Left lung (tissue), 4 donors: ENCODE measurements at regions not wholly inside any gene's neighbourhood (a gene's known extent, or its start where the extent isn't known, plus 50 kb on each side); places are given as distances from the start of the nearest gene placed in this dataset.

ENCODE experiments used
- ATAC-seq: fragments of 200-7000 bp; cut with Tn5 transposase; one replicate; pipeline ENCODE4 v1.9.1; 2020; ENCODE audit warnings: moderate library complexity
- DNase-seq, 4 donors: peaks; one replicate each; pipeline ENCODE4 v3.0.0-alpha.2; 2013 to 2020
- H3K27ac ChIP-seq, 2 donors: fragments of 200-600 bp; sonication (generic) in 1 of 2; one replicate each; pipeline versions ENCODE4 v1.5.0 to v1.8.0; 2020 to 2021
- H3K27me3 ChIP-seq, 2 donors: fragments of 200-600 bp; sonication (generic) in 1 of 2; one replicate each; pipeline versions ENCODE4 v1.5.0 to v1.8.0; 2020 to 2021
- H3K36me3 ChIP-seq, 2 donors: fragments of 200-600 bp; sonication (generic) in 1 of 2; one replicate each; pipeline versions ENCODE4 v1.5.0 to v1.8.0; 2020 to 2021
- H3K4me1 ChIP-seq, 2 donors: fragments of 200-600 bp; one replicate each; pipeline ENCODE4 v1.8.0; 2021
- H3K4me3 ChIP-seq, 2 donors: fragments of 200-600 bp; sonication (generic) in 1 of 2; one replicate each; pipeline versions ENCODE4 v1.5.0 to v1.8.0; 2020 to 2021; ENCODE audit warnings: mild to moderate bottlenecking in 1 of 2
- H3K9me3 ChIP-seq, 2 donors: fragments of 200-600 bp; sonication (generic) in 1 of 2; one replicate each; pipeline versions ENCODE4 v1.5.0 to v1.8.0; 2020 to 2021
- intact Hi-C, 2 donors: fragments of 100-400 bp; cut with DNase I; formaldehyde crosslinking; loops; one replicate each; pipeline versions ENCODE4 v1.11.2 to v1.14.2; 2022
- TF ChIP-seq, protein P1 (sequence below), 2 donors: fragments of 200-600 bp; sonication (generic) in 1 of 2; IDR thresholded peaks; one replicate each; pipeline versions ENCODE4 v1.5.0 to v1.8.0; 2021; ENCODE audit warnings: antibody characterized with exemption in 2 of 2
- donor health status: DM: no; HTN: yes; CAD: no.
- donor health status: DM: no; HTN: no; CAD: no.

DNA sequence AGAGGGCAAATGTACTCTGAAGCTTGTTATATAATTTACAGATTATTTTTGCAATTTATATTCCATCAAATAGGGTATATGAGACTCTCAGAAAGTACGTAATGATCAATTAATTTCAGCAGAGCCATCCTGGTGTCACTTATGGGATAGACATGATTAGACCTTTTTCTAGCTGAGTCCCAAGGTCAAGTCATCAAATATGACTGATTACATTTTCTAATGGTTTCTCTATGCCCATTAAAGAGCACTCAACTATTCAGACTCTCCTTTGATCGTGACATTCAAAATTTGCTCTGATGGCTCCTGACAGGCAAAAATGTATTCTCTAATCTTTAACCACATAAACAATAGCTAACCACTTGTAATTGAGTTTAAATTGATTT lies 469.2 kb downstream of the COG6 start:
- ATAC-seq = no peak
- H3K27me3 ChIP-seq = no peaks in the 10 kb centered on the region
- DNase-seq = no peak
- no peaks in the 10 kb centered on the region for H3K36me3 ChIP-seq
- H3K4me1 ChIP-seq = no peaks in the 10 kb centered on the region
- H3K4me3 ChIP-seq = no peak overlapping the region
- TF ChIP-seq, protein P1, sequence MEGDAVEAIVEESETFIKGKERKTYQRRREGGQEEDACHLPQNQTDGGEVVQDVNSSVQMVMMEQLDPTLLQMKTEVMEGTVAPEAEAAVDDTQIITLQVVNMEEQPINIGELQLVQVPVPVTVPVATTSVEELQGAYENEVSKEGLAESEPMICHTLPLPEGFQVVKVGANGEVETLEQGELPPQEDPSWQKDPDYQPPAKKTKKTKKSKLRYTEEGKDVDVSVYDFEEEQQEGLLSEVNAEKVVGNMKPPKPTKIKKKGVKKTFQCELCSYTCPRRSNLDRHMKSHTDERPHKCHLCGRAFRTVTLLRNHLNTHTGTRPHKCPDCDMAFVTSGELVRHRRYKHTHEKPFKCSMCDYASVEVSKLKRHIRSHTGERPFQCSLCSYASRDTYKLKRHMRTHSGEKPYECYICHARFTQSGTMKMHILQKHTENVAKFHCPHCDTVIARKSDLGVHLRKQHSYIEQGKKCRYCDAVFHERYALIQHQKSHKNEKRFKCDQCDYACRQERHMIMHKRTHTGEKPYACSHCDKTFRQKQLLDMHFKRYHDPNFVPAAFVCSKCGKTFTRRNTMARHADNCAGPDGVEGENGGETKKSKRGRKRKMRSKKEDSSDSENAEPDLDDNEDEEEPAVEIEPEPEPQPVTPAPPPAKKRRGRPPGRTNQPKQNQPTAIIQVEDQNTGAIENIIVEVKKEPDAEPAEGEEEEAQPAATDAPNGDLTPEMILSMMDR (IDR thresholded peaks at IDR 0.05) = no peak
- intact Hi-C loops = no loop called here
- no peak overlapping the region for H3K27ac ChIP-seq
- peaks cover 0 to 3% of the 10 kb centered on the region in 2 donors for H3K9me3 ChIP-seq

DNA sequence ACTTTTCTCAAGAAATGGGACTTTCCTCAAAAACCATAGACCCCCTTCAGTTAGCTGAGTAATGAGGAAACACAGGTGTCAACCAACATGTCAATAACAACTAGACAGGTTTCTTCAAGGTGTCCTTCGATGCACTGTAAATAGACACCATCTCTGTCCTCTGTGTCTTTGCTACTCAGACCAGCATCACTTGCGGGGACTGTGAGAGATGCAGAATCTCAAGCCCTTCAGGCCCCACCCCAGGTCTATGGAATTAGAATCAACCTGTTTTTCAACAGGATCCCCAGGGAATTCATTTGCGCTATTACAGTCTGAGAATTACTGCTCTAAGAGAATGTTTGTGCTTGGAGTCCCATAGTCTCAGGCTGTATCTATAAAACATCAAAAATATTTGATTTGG lies 469.9 kb downstream of the COG6 start:
- Histone ChIP-seq H3K27me3 (no peaks in the 10 kb centered on the region), H3K4me3 (no peak overlapping the region), H3K4me1 (no peaks in the 10 kb centered on the region), H3K36me3 (no peaks in the 10 kb centered on the region), H3K9me3 (no peaks in the 10 kb centered on the region), H3K27ac (no peak overlapping the region)
- DNase-seq (no peak), ATAC-seq (no peak)
- TF ChIP-seq, protein P1 (IDR thresholded peaks at IDR 0.05) = no peak
- intact Hi-C loops = no loop called here

DNA sequence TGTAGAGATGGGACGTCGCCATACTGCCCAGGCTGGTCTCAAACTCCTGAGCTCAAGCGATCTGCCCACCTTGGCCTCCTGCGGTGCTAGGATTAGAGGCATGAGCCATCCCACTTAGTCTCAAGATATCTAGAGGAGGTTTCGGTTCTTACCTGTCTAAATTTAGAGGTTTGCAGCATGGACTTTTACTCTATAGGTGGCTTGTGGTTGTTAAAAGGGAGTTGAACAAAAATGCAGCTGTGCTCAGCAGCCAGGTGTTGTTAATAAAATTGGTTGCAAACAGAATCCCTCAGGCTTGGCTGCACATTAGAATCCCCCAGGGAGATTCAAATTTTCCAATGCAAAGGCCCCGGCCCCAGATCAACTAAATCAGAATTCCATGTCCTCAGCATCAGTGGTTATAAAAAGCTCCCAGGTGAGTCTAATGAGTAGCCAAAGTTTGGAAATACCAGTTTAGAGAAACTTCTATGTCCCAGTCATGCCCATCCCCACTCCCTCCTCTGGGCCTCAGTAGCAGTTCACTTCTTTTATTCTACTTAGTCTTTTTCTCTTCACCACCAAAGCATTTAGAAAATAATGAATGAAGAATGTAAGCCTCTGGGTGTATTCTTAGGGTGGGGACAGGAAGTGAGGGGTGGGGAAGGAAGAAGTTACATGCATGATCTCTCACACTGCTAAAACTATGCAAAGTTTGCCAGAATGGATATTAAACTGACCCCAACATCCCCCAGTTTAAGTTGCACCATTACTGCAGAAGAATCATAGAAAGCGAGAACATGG lies 471.0 kb downstream of the COG6 start:
- H3K9me3 ChIP-seq = no peaks in the 10 kb centered on the region
- no peak overlapping the region for H3K27ac ChIP-seq
- DNase-seq (no peak), ATAC-seq (no peak)
- intact Hi-C loops = no loop called here
- no peaks in the 10 kb centered on the region for H3K27me3 ChIP-seq
- TF ChIP-seq, protein P1 (IDR thresholded peaks at IDR 0.05) = no peak
- H3K36me3 ChIP-seq = no peaks in the 10 kb centered on the region
- no peaks in the 10 kb centered on the region for H3K4me1 ChIP-seq
- no peak overlapping the region for H3K4me3 ChIP-seq

DNA sequence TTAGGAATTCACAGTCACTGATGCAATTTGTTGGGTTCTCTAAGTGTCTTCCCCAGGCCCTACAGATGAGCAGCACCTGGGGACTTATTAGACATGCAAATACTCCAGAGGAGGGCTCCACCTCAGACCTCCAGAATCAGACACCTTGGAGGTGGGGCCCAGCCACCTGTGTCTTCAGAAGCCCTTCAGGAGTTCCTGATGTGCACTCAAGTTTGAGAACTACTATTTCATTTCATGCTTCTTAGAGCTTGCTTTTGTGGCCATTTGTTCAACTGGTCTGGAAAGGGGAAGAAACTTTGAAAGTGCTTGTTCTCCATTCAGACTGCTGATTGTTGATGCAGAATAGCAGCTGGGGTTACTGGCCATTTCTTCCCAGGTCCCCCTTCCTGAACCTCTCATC lies 472.0 kb downstream of the COG6 start:
- H3K27ac ChIP-seq = no peak overlapping the region
- H3K9me3 ChIP-seq = no peaks in the 10 kb centered on the region
- no peaks in the 10 kb centered on the region for H3K36me3 ChIP-seq
- H3K4me1 ChIP-seq = no peaks in the 10 kb centered on the region
- ATAC-seq (no peak), DNase-seq (no peak)
- no peaks in the 10 kb centered on the region for H3K27me3 ChIP-seq
- no peak overlapping the region for H3K4me3 ChIP-seq
- intact Hi-C loops = no loop called here
- TF ChIP-seq, protein P1 (IDR thresholded peaks at IDR 0.05) = no peak

DNA sequence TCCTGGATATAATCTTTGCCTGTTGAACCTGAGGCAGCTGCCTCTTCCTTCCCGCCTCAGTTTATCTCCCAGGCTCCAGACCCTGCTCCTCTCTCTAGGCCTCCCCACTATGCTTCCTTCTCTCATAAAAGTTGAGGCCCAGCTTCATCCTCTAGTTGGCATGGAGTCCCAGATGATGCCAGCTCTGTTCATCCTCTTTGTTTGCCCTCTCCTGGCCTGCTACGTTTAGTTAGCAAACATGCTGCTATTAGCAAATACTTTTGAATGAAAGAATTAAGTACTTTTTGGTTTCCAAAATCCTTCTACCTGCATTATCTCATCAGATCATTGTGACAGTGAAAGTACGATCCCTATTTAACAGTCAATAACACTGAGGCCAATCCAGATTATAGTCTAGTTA lies 472.5 kb downstream of the COG6 start:
- H3K27me3 ChIP-seq = no peaks in the 10 kb centered on the region
- H3K4me3 ChIP-seq = no peak overlapping the region
- no peak overlapping the region for H3K27ac ChIP-seq
- TF ChIP-seq, protein P1 (IDR thresholded peaks at IDR 0.05) = no peak
- no peak for DNase-seq
- H3K4me1 ChIP-seq = no peaks in the 10 kb centered on the region
- H3K9me3 ChIP-seq = no peaks in the 10 kb centered on the region
- ATAC-seq = no peak
- intact Hi-C loops = no loop called here
- no peaks in the 10 kb centered on the region for H3K36me3 ChIP-seq
